Keratinocyte (primary cell): ENCODE measurements at regions not wholly inside any gene's neighbourhood (a gene's known extent, or its start where the extent isn't known, plus 50 kb on each side); places are given as distances from the start of the nearest gene placed in this dataset.

Source experiments
- DNase-seq: peaks from one replicate; pipeline ENCODE4 v3.0.0-alpha.2; 2011; ENCODE audit warnings: low read depth, missing footprints, low spot score
- FAIRE-seq: peaks from 2 replicates; lab custom pipeline; 2011; peaks lifted over from hg19 to GRCh38; lab: Jason Lieb, UNC
- H2AFZ ChIP-seq: 2 replicates; pipeline ENCODE4 v1.6.0; 2012; ENCODE audit warnings: low read length, control low read depth, inconsistent platforms; ENCODE audit not compliant: control insufficient read depth
- H3K27ac ChIP-seq: 2 replicates; pipeline ENCODE4 v1.5.1; 2011; ENCODE audit warnings: low read length; ENCODE audit not compliant: control insufficient read depth, insufficient read depth
- H3K27me3 ChIP-seq: 3 replicates; pipeline ENCODE4 v1.6.0; 2011; ENCODE audit warnings: low read length; ENCODE audit not compliant: control insufficient read depth, insufficient read depth; ENCODE audit errors: extremely low read depth
- H3K36me3 ChIP-seq, 2 experiments: 2 replicates in 1 of 2; 3 replicates in 1 of 2; pipeline ENCODE4 v1.5.1; 2011; ENCODE audit warnings: low read length in 2 of 2, mild to moderate bottlenecking in 1 of 2; ENCODE audit not compliant: control insufficient read depth in 2 of 2, insufficient read depth in 2 of 2; ENCODE audit errors: extremely low read depth in 1 of 2
- H3K4me1 ChIP-seq: 3 replicates; pipeline ENCODE4 v1.5.1; 2011; ENCODE audit warnings: low read length; ENCODE audit not compliant: control insufficient read depth, insufficient read depth; ENCODE audit errors: extremely low read depth
- H3K4me2 ChIP-seq: 3 replicates; pipeline ENCODE4 v1.6.0; 2011; ENCODE audit warnings: low read depth, low read length; ENCODE audit not compliant: control insufficient read depth, insufficient read depth; ENCODE audit errors: extremely low read depth
- H3K4me3 ChIP-seq, 3 experiments: fragments of 200-600 bp in 1 of 3; sonication (generic) in 1 of 3; 2 replicates in 2 of 3; 3 replicates in 1 of 3; pipeline ENCODE4 v1.5.1; 2011 to 2016; ENCODE audit warnings: low read length in 3 of 3, mild to moderate bottlenecking in 3 of 3, control low read depth in 2 of 3, inconsistent platforms in 1 of 3, low read depth in 1 of 3, mixed read lengths in 1 of 3, mixed run types in 1 of 3, moderate library complexity in 1 of 3; ENCODE audit not compliant: control insufficient read depth in 2 of 3, insufficient read depth in 2 of 3; ENCODE audit errors: extremely low read depth in 1 of 3
- H3K79me2 ChIP-seq: 2 replicates; pipeline ENCODE4 v1.6.0; 2012; ENCODE audit warnings: low read length; ENCODE audit not compliant: control insufficient read depth, insufficient read depth
- H3K9ac ChIP-seq: 3 replicates; pipeline ENCODE4 v1.6.0; 2011; ENCODE audit warnings: low read length; ENCODE audit not compliant: control insufficient read depth, insufficient read depth; ENCODE audit errors: extremely low read depth
- H3K9me1 ChIP-seq: 3 replicates; pipeline ENCODE4 v1.6.0; 2011; ENCODE audit warnings: low read length; ENCODE audit not compliant: control insufficient read depth, insufficient read depth; ENCODE audit errors: extremely low read depth
- H3K9me3 ChIP-seq: 2 replicates; pipeline ENCODE4 v1.5.1; 2012; ENCODE audit warnings: low read depth, low read length; ENCODE audit not compliant: control insufficient read depth
- H4K20me1 ChIP-seq: 3 replicates; pipeline ENCODE4 v1.6.0; 2011; ENCODE audit warnings: low read length; ENCODE audit not compliant: control insufficient read depth, insufficient read depth; ENCODE audit errors: extremely low read depth
- EZH2 ChIP-seq: IDR thresholded peaks from one replicate; pipeline ENCODE4 v1.6.1; 2012; ENCODE audit warnings: inconsistent platforms, mild to moderate bottlenecking, low read length, moderate library complexity
- dilution Hi-C: fragments of 300-500 bp; cut with MboI; formaldehyde crosslinking; loops from one replicate; pipeline ENCODE4 v1.7.0; 2020; ENCODE audit warnings: low sequenced_read_pairs; ENCODE audit not compliant: extremely low pct_ligation_motif_present
- TF ChIP-seq, protein P1 (sequence below), 3 experiments: IDR thresholded peaks in 1 of 3; conservative IDR thresholded peaks in 1 of 3; optimal IDR thresholded peaks in 1 of 3; 2 replicates in 2 of 3; 3 replicates in 1 of 3; pipeline versions ENCODE3 to v1.5.1; 2011; ENCODE audit warnings: low read length in 3 of 3, mild to moderate bottlenecking in 3 of 3, moderate library complexity in 2 of 3, control low read depth in 1 of 3, inconsistent platforms in 1 of 3; ENCODE audit not compliant: insufficient read depth in 2 of 3; ENCODE audit errors: extremely low read depth in 1 of 3

DNA sequence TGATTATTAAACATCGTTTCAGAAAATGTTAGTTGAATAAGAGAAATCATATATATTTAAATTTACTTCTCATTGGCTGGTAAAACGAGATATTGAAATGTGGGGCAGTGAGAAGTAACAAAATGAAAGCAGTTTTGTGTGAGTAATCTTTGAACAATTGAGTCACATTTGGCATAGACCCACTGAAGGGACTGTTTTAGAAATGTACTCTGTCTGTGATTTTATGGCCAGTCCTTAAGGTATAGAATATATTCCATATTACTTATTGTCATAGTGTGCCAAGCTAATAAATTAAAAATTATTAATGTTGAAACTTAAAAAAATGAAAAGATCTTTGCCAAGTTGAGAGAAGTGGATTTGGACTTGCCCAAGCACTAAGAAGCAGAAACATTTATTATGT, 222.4 kb upstream of the COL3A1 start:
- no peak for FAIRE-seq
- no peaks in the 10 kb centered on the region for H3K9me1 ChIP-seq
- no peak overlapping the region for H2AFZ ChIP-seq
- H3K27ac ChIP-seq = no peak overlapping the region
- no peaks in the 10 kb centered on the region for H3K36me3 ChIP-seq
- H3K4me3 ChIP-seq = no peak overlapping the region
- dilution Hi-C loops = no loop called here
- DNase-seq = no peak
- no peaks in the 10 kb centered on the region for H3K9me3 ChIP-seq
- no peak overlapping the region for H3K9ac ChIP-seq
- no peak for TF ChIP-seq EZH2
- TF ChIP-seq, protein P1, sequence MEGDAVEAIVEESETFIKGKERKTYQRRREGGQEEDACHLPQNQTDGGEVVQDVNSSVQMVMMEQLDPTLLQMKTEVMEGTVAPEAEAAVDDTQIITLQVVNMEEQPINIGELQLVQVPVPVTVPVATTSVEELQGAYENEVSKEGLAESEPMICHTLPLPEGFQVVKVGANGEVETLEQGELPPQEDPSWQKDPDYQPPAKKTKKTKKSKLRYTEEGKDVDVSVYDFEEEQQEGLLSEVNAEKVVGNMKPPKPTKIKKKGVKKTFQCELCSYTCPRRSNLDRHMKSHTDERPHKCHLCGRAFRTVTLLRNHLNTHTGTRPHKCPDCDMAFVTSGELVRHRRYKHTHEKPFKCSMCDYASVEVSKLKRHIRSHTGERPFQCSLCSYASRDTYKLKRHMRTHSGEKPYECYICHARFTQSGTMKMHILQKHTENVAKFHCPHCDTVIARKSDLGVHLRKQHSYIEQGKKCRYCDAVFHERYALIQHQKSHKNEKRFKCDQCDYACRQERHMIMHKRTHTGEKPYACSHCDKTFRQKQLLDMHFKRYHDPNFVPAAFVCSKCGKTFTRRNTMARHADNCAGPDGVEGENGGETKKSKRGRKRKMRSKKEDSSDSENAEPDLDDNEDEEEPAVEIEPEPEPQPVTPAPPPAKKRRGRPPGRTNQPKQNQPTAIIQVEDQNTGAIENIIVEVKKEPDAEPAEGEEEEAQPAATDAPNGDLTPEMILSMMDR (optimal IDR thresholded peaks at IDR 0.05 in 1 of 3, IDR thresholded peaks at IDR 0.05 in 1 of 3, conservative IDR thresholded peaks at IDR 0.05 in 1 of 3; ENCODE audit: extremely low read depth in 1 of 3, insufficient read depth in 2 of 3, low read length in 3 of 3) = no peak
- no peaks in the 10 kb centered on the region for H3K4me1 ChIP-seq
- H3K79me2 ChIP-seq = no peaks in the 10 kb centered on the region
- no peaks in the 10 kb centered on the region for H4K20me1 ChIP-seq
- no peak overlapping the region for H3K4me2 ChIP-seq
- no peaks in the 10 kb centered on the region for H3K27me3 ChIP-seq

DNA sequence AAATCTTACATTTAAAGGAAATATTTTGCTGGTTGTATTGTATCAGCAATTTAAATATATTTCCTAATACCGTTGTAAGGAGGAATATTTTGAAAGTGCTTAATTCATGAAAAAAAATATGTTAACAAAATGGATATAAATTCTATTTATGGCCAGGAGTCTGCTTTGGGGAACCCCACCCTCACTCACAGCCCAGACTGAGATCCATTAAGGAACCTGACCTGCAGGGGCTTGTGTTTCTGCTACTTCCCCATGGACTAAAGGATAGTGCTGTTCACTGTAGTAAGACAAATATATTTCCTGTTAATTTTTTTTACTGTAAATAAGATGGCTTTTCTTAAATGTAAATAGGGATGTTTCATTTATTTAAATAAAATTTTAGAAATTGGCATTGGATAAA, 221.9 kb upstream of the COL3A1 start:
- Histone ChIP-seq H3K9me3 (no peaks in the 10 kb centered on the region), H3K79me2 (no peaks in the 10 kb centered on the region), H3K9ac (no peak overlapping the region), H2AFZ (no peak overlapping the region), H3K9me1 (no peaks in the 10 kb centered on the region), H3K27ac (no peak overlapping the region), H3K4me3 (no peak overlapping the region), H4K20me1 (no peaks in the 10 kb centered on the region), H3K36me3 (no peaks in the 10 kb centered on the region), H3K27me3 (no peaks in the 10 kb centered on the region), H3K4me2 (no peak overlapping the region), H3K4me1 (no peaks in the 10 kb centered on the region)
- FAIRE-seq = no peak
- dilution Hi-C loops = no loop called here
- TF ChIP-seq EZH2 = no peak
- TF ChIP-seq, protein P1 (optimal IDR thresholded peaks at IDR 0.05 in 1 of 3, IDR thresholded peaks at IDR 0.05 in 1 of 3, conservative IDR thresholded peaks at IDR 0.05 in 1 of 3; ENCODE audit: extremely low read depth in 1 of 3, insufficient read depth in 2 of 3, low read length in 3 of 3) = no peak
- no peak for DNase-seq
